H1 (cell line): ENCODE measurements at regions not wholly inside any gene's neighbourhood (a gene's known extent, or its start where the extent isn't known, plus 50 kb on each side); places are given as distances from the start of the nearest gene placed in this dataset.

Experiments
- RXRA ChIP-seq: IDR thresholded peaks from 2 replicates; pipeline ENCODE4 v1.6.1; 2011; ENCODE audit warnings: low read depth, mild to moderate bottlenecking, low read length, moderate library complexity; ENCODE audit not compliant: insufficient read depth
- TF ChIP-seq, protein P1 (sequence below): fragments of 300-600 bp; sonication (generic); IDR thresholded peaks from 2 replicates; pipeline ENCODE4 v1.7.1; 2012; ENCODE audit warnings: low read length, moderate library complexity, mild to moderate bottlenecking, inconsistent platforms; ENCODE audit not compliant: insufficient replicate concordance

DNA sequence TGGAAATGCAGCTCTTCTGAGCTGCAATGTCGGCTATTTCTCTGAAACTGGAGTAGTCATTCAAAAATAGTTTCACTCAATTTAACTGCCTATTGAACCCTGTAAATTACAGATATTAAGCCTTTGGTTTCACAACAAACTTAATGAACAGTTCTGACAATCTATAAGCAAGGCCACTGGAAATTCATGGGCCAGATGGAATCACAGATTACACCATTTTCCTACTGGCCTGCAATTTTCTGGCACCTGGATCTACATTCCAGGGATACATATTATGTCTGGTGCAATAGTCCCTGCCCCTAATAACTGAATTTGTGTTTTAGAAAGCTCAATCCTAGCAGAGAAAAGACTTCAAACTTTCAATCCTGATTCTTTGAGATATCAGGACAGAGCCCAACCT is 551.7 kb downstream of the RNF144A start (continued):
- TF ChIP-seq, protein P1, sequence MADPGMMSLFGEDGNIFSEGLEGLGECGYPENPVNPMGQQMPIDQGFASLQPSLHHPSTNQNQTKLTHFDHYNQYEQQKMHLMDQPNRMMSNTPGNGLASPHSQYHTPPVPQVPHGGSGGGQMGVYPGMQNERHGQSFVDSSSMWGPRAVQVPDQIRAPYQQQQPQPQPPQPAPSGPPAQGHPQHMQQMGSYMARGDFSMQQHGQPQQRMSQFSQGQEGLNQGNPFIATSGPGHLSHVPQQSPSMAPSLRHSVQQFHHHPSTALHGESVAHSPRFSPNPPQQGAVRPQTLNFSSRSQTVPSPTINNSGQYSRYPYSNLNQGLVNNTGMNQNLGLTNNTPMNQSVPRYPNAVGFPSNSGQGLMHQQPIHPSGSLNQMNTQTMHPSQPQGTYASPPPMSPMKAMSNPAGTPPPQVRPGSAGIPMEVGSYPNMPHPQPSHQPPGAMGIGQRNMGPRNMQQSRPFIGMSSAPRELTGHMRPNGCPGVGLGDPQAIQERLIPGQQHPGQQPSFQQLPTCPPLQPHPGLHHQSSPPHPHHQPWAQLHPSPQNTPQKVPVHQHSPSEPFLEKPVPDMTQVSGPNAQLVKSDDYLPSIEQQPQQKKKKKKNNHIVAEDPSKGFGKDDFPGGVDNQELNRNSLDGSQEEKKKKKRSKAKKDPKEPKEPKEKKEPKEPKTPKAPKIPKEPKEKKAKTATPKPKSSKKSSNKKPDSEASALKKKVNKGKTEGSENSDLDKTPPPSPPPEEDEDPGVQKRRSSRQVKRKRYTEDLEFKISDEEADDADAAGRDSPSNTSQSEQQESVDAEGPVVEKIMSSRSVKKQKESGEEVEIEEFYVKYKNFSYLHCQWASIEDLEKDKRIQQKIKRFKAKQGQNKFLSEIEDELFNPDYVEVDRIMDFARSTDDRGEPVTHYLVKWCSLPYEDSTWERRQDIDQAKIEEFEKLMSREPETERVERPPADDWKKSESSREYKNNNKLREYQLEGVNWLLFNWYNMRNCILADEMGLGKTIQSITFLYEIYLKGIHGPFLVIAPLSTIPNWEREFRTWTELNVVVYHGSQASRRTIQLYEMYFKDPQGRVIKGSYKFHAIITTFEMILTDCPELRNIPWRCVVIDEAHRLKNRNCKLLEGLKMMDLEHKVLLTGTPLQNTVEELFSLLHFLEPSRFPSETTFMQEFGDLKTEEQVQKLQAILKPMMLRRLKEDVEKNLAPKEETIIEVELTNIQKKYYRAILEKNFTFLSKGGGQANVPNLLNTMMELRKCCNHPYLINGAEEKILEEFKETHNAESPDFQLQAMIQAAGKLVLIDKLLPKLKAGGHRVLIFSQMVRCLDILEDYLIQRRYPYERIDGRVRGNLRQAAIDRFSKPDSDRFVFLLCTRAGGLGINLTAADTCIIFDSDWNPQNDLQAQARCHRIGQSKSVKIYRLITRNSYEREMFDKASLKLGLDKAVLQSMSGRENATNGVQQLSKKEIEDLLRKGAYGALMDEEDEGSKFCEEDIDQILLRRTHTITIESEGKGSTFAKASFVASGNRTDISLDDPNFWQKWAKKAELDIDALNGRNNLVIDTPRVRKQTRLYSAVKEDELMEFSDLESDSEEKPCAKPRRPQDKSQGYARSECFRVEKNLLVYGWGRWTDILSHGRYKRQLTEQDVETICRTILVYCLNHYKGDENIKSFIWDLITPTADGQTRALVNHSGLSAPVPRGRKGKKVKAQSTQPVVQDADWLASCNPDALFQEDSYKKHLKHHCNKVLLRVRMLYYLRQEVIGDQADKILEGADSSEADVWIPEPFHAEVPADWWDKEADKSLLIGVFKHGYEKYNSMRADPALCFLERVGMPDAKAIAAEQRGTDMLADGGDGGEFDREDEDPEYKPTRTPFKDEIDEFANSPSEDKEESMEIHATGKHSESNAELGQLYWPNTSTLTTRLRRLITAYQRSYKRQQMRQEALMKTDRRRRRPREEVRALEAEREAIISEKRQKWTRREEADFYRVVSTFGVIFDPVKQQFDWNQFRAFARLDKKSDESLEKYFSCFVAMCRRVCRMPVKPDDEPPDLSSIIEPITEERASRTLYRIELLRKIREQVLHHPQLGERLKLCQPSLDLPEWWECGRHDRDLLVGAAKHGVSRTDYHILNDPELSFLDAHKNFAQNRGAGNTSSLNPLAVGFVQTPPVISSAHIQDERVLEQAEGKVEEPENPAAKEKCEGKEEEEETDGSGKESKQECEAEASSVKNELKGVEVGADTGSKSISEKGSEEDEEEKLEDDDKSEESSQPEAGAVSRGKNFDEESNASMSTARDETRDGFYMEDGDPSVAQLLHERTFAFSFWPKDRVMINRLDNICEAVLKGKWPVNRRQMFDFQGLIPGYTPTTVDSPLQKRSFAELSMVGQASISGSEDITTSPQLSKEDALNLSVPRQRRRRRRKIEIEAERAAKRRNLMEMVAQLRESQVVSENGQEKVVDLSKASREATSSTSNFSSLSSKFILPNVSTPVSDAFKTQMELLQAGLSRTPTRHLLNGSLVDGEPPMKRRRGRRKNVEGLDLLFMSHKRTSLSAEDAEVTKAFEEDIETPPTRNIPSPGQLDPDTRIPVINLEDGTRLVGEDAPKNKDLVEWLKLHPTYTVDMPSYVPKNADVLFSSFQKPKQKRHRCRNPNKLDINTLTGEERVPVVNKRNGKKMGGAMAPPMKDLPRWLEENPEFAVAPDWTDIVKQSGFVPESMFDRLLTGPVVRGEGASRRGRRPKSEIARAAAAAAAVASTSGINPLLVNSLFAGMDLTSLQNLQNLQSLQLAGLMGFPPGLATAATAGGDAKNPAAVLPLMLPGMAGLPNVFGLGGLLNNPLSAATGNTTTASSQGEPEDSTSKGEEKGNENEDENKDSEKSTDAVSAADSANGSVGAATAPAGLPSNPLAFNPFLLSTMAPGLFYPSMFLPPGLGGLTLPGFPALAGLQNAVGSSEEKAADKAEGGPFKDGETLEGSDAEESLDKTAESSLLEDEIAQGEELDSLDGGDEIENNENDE, result no peak
- no peak for TF ChIP-seq RXRA
